ENCODE measurements at regions not wholly inside any gene's neighbourhood (a gene's known extent, or its start where the extent isn't known, plus 50 kb on each side); places are given as distances from the start of the nearest gene placed in this dataset.
"Not testable (repeated sequence)": the region's sequence is repeated elsewhere in the genome, so short reads cannot be mapped to it uniquely, and the experiment has no call there.

DNA sequence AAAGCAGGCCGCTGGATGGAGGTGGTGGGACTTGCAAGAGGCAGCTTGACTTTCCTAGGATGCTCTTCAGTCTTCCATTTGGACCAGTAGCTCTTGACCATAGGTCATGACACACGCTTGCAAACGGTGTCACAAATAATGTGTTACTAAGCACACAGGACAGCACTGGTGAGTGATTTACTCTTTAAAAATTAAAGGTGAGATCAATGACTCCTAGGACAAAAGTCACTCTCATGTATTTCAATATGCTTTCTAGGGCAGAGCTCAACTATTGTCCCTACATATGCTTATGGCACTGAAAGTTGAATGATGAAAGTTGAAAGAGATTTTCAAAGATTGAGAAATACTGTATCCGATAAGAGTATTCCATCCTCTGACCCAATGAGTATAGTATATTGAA, 496.7 kb downstream of the EBF1 start:
- DNase-seq (ENCODE audit: low read depth): no peak

DNA sequence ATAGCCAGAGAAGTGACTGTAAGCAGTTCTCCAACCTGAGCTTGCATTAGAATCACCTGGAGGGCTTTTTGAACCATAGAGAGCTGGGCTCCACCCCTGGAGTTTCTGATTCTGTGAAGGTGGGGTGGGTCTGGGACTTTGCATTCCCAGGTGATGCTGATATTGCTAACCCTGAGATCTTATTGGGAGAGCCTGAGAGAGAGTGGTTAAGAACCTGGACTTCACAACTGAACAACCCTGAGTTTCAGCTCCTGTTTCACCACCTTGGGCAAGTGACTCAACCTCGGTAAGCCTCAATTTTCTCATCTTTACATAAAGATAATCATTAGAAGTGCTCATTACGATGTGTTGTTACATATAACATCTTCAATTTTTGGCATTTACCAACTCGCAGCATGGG, 498.6 kb downstream of the EBF1 start:
- no peak for DNase-seq (ENCODE audit: low read depth)

DNA sequence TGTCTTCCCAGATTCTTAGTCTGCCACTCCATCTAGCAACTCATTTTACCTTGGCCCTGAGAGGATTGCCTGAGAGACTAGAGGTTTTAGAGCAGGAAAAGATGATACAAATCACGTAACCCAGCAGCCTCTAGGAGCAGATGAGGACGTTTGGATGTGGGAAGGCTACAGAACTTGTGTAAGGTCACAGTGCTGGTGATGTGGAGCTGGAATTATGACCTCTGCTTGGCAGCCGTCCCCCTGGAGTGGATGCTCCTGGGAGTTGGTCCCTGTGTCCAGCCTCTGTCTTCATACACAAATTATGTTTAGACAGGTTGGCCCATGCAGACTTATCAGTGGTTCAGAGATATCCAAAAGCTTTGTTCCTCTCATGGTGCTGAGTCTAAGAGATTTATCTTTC, 499.0 kb downstream of the EBF1 start:
- DNase-seq (ENCODE audit: low read depth): no peak

DNA sequence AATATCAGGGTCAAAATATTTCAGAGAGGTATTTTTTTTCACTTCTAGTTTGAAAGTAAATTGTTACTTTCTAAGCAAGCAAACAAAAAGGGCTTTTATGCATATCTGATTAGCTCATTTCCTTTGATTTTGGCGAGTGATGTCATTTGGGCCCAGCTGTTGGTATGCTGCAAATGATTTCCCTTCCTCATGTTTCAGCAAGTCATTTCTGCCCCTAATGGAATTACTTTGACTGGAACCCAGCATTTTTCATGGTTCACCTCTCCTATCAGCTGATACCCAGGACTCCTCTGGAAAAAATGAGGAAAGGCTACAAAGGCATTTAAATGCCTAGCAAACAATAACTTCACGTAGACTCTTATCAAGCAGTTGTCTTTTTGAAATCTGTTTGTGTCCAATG, 500.6 kb downstream of the EBF1 start:
- DNase-seq (ENCODE audit: low read depth): no peak

DNA sequence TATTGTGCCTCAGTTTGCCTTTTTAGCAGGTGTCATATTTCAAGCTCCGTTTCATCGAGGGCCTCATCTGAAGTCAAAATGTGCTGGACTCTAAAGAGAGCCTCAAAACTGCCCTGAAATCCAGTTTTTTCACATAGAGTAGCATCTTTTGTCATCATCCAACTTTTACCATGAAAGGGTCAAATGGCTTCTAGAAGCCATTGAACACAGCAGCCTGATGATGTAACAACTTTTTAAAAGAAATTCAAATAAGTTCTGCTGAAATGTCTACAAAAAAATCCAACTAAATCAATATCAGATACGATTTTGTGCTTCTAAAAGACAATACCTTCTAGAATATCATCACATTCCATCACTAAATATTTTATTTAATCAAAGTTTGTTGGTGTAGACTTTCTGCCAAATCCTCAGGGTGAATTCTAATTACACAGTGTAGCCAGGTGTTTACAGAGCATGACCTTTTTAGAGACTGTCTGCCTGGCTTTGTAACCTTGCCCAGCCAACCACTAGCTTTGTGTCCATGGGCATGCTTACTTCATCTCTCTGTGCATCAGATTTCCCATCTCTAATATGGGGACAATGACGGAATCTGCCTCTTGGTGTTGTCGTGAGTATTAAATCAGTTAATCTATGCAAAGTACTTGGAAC, 505.0 kb downstream of the EBF1 start:
- DNase-seq (ENCODE audit: low read depth): no peak

GRCh38 chr5:158593925-158594324, 505.8 kb downstream of the EBF1 start:
- DNase-seq (ENCODE audit: low read depth): no peak

GRCh38 chr5:158591301-158591863, 508.3 kb downstream of the EBF1 start:
- DNase-seq (ENCODE audit: low read depth): no peak

DNA sequence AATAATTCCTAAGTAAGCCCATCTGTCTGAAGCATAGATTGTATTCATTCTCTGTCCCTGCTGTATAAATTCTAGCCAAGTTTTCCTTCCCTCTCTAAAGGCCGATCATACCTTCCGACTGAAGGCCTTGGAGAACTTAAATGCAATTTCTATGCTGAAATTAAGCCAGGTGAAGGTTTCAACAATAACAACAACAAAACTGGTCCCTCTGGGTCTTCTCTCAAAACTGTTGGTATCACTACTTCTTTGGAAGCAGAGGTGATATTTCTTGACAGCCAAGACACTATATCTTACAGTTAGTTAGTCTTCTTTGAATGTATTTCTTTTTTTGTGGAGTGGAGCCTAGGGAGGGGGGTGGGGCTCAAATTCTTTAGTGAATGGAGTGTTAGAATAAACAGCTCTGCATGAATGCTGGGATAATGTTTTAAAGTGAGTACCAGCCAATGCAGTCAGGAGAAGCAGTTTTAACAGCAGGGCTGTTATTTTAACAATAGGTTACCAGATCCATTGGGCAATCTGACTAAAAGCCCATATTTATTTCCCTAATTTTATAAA, 508.9 kb downstream of the EBF1 start:
- no peak for DNase-seq (ENCODE audit: low read depth)

GRCh38 chr5:158589939-158590338, 509.8 kb downstream of the EBF1 start:
- DNase-seq (ENCODE audit: low read depth): no peak

GRCh38 chr5:158588617-158589016, 511.1 kb downstream of the EBF1 start:
- DNase-seq (ENCODE audit: low read depth): no peak

DNA sequence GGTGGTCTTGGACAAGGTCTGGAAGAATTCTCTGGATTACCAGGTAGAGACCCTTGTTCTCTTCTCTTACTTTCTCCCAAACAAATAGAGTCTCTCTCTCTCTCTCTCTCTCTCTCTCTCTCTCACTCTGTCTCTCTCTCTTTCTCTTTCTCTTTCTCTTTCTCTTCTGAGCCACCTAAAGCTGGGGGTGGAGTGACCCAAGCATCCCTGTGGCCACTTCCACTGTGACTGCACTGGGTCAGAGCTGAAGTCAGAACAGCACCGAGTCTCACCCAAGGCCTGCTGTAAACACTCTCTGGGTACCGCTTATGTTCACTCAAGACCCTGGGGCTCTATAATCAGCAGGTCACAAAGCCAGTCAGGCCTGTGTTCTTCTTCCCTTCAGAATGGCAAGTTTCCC, 513.7 kb downstream of the EBF1 start:
- DNase-seq (ENCODE audit: low read depth): no peak

DNA sequence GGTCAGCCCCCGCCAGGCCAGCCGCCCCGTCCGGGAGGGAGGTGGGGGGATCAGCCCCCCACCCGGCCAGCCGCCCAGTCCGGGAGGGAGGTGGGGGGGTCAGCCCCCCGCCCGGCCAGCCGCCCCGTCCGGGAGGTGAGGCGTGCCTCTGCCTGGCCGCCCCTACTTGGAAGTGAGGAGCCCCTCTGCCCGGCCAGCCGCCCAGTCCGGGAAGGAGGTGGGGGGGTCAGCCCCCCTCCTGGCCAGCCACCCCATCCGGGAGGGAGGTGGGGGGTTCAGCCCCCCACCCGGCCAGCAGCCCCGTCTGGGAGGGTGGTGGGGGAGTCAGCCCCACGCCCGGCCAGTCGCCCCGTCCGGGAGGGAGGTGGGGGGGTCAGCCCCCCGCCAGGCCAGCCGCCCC, 517.0 kb downstream of the EBF1 start:
- not testable (repeated sequence) for DNase-seq (ENCODE audit: low read depth)

DNA sequence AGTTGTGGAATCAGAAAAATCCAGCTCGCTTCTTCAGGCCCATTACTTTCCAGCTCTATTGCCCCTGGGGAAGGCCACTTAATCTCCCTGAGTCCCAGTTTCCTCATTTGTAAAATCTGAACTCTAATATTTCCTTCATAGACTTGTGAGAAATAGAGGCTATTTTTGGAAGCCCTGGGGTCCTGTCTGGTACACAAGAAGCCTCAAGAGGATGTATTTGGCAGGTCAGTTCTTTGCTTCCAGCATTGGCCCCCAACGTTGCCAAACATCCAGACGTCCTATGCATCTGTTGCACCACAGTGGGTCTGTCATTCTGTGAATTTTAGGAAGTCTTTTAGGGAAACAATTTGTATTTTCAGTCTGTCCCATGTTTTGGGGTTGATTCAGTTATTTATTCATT, 525.9 kb downstream of the EBF1 start:
- no peak for DNase-seq (ENCODE audit: low read depth)

- no peak for DNase-seq (ENCODE audit: low read depth)
These were observed 529.2 kb downstream of the EBF1 start for GRCh38 chr5:158570502-158570901.

DNA sequence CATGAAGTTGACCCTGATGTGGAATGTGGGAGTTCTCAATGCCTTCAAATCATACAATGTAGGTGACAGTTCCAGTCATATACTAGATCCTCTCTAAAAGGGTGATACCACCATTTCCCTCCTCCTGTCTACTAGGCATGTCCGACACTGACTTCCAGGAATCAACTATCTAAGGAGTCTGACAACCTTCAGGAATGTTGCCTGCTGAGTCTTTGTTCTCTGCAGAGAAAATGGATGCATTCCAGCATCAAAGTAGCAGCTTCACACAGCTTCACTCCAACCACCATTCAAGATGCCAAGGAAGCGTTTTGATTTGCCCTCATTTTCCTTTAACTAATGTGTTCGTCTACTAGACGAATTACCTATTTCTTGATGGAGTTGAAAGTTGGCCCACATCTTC, 530.2 kb downstream of the EBF1 start:
- DNase-seq (ENCODE audit: low read depth): no peak

DNA sequence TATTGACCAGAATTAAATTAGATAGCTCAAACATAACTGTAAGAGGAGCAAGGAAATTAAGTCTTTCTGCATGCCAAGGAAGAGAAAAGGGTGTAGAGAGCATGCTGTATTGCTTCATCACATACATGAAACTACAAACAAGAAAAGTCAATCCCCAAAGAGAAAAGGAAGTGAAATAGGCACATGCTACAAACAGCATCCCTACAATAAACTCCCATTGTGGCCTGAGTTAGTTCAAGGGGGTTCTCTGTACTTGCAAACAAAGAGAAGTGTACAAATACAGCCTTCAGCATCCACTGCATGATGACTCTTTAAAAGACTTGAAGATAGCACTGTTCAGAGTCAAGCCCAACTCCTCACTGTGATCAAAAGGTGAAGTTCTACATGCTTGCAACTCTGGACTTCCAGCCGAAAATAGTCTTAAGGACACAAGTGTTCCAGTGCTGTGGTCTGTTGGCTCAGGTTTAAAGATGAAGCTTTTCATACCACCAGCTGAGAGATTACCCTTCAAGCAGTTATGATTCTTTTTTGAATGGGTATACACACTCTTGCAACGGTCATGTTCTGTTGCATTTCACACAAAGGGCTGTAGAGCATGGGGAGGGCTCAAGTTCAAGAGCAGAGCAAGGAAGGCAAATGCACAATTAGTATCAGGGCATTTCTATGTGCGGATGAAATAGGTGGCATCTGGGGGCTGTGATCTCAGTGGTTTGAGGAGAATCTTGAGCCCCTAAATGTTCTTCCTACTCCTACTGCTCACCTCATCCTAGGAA, 534.5 kb downstream of the EBF1 start:
- no peak for DNase-seq (ENCODE audit: low read depth)

DNA sequence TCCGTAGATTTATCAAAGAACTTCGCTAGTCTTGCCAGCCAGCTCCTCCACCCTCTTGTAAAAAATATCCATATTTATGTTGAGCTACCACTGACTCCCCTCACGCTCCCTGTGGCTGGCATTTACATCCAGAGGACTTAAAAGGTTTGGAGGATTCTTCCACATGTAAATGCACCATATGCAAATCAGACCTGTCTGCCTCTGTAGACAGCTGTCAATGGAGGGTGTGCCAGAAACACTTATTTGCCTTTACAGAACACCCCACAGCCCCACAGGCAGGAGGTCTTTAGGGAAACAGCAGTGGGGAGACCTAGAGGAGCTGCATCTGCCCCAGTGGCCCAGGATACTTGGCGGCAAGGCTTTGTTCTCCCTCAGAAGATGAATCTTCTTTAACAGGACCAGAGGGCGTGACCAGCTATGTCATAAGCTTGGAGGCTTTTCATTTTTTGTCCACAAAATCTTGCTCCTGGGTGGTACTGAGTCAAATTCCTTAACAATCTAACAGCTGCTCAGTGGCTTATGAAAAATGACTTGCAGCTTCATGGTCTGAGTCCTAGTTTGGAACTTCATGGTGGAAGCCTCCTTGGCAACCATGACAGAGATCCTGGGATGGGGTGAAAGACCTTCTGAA, 535.8 kb downstream of the EBF1 start:
- DNase-seq (ENCODE audit: low read depth): no peak

DNA sequence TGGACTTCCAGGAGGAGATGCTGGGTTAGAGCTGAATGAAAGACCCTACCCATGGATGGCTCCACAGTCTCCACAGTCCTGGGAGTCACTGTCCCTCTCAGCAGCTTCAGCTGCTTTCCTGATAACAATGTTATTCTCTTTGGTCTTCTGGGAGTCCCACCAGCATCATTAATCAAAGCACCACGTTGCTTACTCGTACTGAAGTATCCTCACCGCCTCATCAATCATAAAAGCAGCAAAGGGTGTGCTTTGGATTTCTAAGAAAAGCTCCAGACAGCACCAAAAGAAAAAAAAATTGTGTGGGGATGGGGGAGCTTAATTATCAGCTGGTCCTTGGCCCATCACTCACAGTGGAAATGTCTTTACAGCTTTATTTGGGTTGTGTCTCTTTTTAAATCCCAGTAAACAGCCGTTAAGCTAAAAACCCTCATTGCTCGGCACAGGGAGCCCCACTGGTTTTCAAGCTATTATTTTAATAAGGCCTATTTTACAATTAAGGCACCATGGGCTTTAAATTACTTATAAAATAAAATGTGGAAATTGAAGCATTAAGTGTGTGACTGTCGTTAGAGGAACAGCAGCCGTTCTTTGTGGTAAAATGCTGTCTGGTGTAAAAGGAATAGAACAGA, 538.0 kb downstream of the EBF1 start:
- DNase-seq (ENCODE audit: low read depth): no peak

DNA sequence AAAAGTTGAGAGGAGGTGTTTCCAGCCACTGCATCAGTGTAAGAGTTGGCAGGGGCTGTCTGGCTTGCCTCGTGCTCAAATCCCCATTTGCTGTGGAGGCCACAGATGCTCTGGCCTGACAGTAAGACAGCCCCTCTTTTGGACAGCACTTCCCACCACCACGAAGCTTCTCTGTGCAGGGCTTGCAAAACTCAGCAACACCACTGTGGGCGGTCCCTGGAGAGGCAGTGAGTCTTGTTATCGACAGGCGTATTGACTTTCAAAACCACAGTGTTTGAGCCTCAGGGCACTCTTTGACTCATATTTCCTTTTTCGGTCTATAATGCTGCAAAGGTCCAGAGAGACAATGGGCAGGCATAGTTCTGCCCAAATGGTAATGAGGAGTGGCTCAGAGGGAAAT, 539.5 kb downstream of the EBF1 start:
- DNase-seq (ENCODE audit: low read depth): no peak

DNA sequence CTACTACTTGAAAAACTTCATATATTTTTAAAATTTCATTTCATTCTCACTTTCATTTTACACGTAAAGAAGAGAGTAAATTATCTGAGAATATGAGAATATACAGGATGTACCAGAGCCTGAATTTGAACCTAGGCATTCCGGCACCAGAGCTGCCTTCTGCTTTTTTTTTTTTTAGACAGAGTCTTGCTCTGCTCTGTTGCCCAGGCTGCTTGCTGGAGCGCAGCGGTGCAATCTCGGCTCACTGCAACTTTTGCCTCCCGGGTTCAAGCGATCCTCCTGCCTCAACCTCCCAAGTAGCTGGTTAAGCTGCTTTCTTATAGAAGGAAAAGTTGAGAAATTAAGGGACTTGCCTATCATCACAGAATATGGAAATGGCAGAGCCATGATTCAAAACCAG, 540.1 kb downstream of the EBF1 start:
- DNase-seq (ENCODE audit: low read depth): no peak

- DNase-seq (ENCODE audit: low read depth): no peak
These were observed 540.6 kb downstream of the EBF1 start for GRCh38 chr5:158559066-158559465.

DNA sequence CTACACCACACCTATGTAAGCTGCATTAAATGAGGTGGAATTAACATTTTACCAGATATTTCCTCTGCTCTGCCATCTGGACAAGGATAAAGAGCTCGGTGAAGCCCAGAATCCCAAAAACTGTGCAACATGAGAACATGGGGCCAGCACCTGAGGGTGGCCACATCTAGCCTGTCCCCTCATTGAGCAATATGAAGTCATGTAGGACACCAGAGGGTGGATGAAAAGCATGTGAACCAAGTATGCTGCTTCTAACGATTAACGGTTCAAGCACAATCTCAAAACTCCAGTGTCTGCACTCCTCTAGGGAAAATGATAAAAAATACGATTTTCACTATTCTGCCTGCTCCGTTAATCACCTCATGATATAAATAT, 545.8 kb downstream of the EBF1 start:
- DNase-seq (ENCODE audit: low read depth): no peak
